IMR-90 (cell line): ENCODE measurements at regions not wholly inside any gene's neighbourhood (a gene's known extent, or its start where the extent isn't known, plus 50 kb on each side); places are given as distances from the start of the nearest gene placed in this dataset.
A peak's percentile ranks its signal among the peaks of the same experiment; 100 is the strongest.

Experiments used
- ATAC-seq: fragments of 200-7000 bp; cut with Tn5 transposase; 2 replicates; pipeline ENCODE4 v1.9.1; 2020; ENCODE audit warnings: low read depth, mild to moderate bottlenecking, moderate library complexity
- BruUV-seq: library from RNA; stranded (reverse); fragments of 400-500 nt; replicated peaks from 2 replicates; lab custom pipeline; 2021; lab: Mats Ljungman, UMichigan
- CTCF ChIA-PET: fragments of 300-600 bp; formaldehyde crosslinking; extraction: SDS; loops from one replicate; lab custom pipeline; 2021; ENCODE audit warnings: antibody characterized with exemption; lab: Yijun Ruan, JAX
- POLR2A ChIA-PET: fragments of 300-600 bp; sonication (Branson Sonifier 250); formaldehyde crosslinking; loops from one replicate; lab custom pipeline; 2022; ENCODE audit warnings: antibody characterized with exemption; ENCODE audit not compliant: unreplicated experiment; lab: Charles Lee
- DNase-seq: peaks from one replicate; pipeline ENCODE4 v3.0.0; 2013
- H2AFZ ChIP-seq: replicated peaks from 2 replicates; pipeline ENCODE3; 2013; ENCODE audit warnings: low read length, mild to moderate bottlenecking; ENCODE audit not compliant: poor library complexity
- H2AK5ac ChIP-seq: 2 replicates; pipeline ENCODE4 v1.6.1; 2013; ENCODE audit warnings: low read depth, low read length, inconsistent platforms
- H2AK9ac ChIP-seq: replicated peaks from 2 replicates; pipeline ENCODE3; 2013; ENCODE audit warnings: mild to moderate bottlenecking, low read depth, low read length, moderate library complexity; ENCODE audit not compliant: poor library complexity
- H2BK120ac ChIP-seq: 2 replicates; pipeline ENCODE4 v1.6.1; 2013; ENCODE audit warnings: low read depth, low read length, inconsistent platforms
- H2BK15ac ChIP-seq: 3 replicates; pipeline ENCODE4 v1.6.1; 2013; ENCODE audit warnings: low read depth, low read length, inconsistent platforms
- H2BK20ac ChIP-seq: 2 replicates; pipeline ENCODE4 v1.6.1; 2013; ENCODE audit warnings: low read depth, mild to moderate bottlenecking, inconsistent platforms, low read length, moderate library complexity
- H2BK5ac ChIP-seq: 2 replicates; pipeline ENCODE4 v1.6.1; 2013; ENCODE audit warnings: mild to moderate bottlenecking, low read depth, low read length, inconsistent platforms; ENCODE audit not compliant: poor library complexity, severe bottlenecking
- H3K14ac ChIP-seq: replicated peaks from 2 replicates; pipeline ENCODE4 v1.6.1; 2013; ENCODE audit warnings: low read depth, low read length, inconsistent platforms
- H3K18ac ChIP-seq: 2 replicates; pipeline ENCODE4 v1.6.1; 2013; ENCODE audit warnings: low read depth, low read length, control low read depth
- H3K23ac ChIP-seq: 2 replicates; pipeline ENCODE4 v1.6.1; 2013; ENCODE audit warnings: low read depth, low read length, inconsistent platforms
- H3K27ac ChIP-seq: 2 replicates; pipeline ENCODE4 v1.5.1; 2013; ENCODE audit warnings: mild to moderate bottlenecking, control low read depth, low read length; ENCODE audit not compliant: insufficient read depth
- H3K27me3 ChIP-seq: 2 replicates; pipeline ENCODE4 v1.6.1; 2013; ENCODE audit warnings: low read length; ENCODE audit not compliant: control insufficient read depth, insufficient read depth
- H3K36me3 ChIP-seq: 2 replicates; pipeline ENCODE4 v1.6.1; 2013; ENCODE audit warnings: low read length, mixed read lengths; ENCODE audit not compliant: control insufficient read depth, insufficient read depth
- H3K4ac ChIP-seq: 2 replicates; pipeline ENCODE4 v1.6.1; 2013; ENCODE audit warnings: low read depth, low read length, inconsistent platforms
- H3K4me1 ChIP-seq: 2 replicates; pipeline ENCODE4 v1.6.1; 2013; ENCODE audit warnings: low read length, mixed read lengths; ENCODE audit not compliant: control insufficient read depth, insufficient read depth
- H3K4me2 ChIP-seq: 2 replicates; pipeline ENCODE4 v1.6.1; 2013; ENCODE audit warnings: low read depth, mild to moderate bottlenecking, control low read depth, low read length, moderate library complexity
- H3K4me3 ChIP-seq: 2 replicates; pipeline ENCODE4 v1.5.1; 2013; ENCODE audit warnings: low read depth, mild to moderate bottlenecking, control low read depth, low read length, moderate library complexity; ENCODE audit not compliant: insufficient read depth
- H3K56ac ChIP-seq: 2 replicates; pipeline ENCODE4 v1.6.1; 2013; ENCODE audit warnings: low read length, inconsistent platforms; ENCODE audit not compliant: insufficient read depth; ENCODE audit errors: extremely low read depth
- H3K79me1 ChIP-seq, 2 experiments: 2 replicates each; pipeline ENCODE4 v1.6.1; 2013; ENCODE audit warnings: low read length in 2 of 2, inconsistent platforms in 1 of 2, low read depth in 1 of 2
- H3K9ac ChIP-seq: 2 replicates; pipeline ENCODE4 v1.6.1; 2013; ENCODE audit warnings: low read depth, low read length, control low read depth
- H3K9me1 ChIP-seq: 2 replicates; pipeline ENCODE4 v1.6.1; 2013; ENCODE audit warnings: low read length, inconsistent platforms; ENCODE audit not compliant: insufficient read depth
- H3K9me3 ChIP-seq: 2 replicates; pipeline ENCODE4 v1.6.1; 2013; ENCODE audit warnings: low read length; ENCODE audit not compliant: control insufficient read depth, insufficient read depth
- H4K20me1 ChIP-seq: 2 replicates; pipeline ENCODE4 v1.6.1; 2013; ENCODE audit warnings: low read length, inconsistent platforms; ENCODE audit not compliant: insufficient read depth
- H4K5ac ChIP-seq: 2 replicates; pipeline ENCODE4 v1.6.1; 2013; ENCODE audit warnings: mild to moderate bottlenecking, low read depth, low read length, control low read depth
- H4K8ac ChIP-seq, 2 experiments: 2 replicates each; pipeline ENCODE4 v1.6.1; 2013; ENCODE audit warnings: low read depth in 2 of 2, low read length in 2 of 2, control low read depth in 1 of 2, inconsistent platforms in 1 of 2
- H4K91ac ChIP-seq: 2 replicates; pipeline ENCODE4 v1.6.1; 2013; ENCODE audit warnings: low read depth, low read length, inconsistent platforms; ENCODE audit not compliant: insufficient read depth
- BHLHE40 ChIP-seq: fragments of 150-350 bp; IDR thresholded peaks from 2 replicates; pipeline ENCODE4 v1.6.1; 2016; ENCODE audit warnings: mild to moderate bottlenecking, low read depth, low read length
- CEBPB ChIP-seq: IDR thresholded peaks from 2 replicates; pipeline ENCODE4 v1.6.1; 2012; ENCODE audit warnings: low read depth, low read length, improper control_type of control experiment
- CHD1 ChIP-seq: IDR thresholded peaks from 2 replicates; pipeline ENCODE4 v1.6.1; 2012; ENCODE audit warnings: low read depth, low read length, improper control_type of control experiment
- CTCF ChIP-seq: conservative IDR thresholded peaks from 2 replicates; pipeline ENCODE4 v1.5.1; 2012; ENCODE audit warnings: mild to moderate bottlenecking, low read depth, low read length, improper control_type of control experiment
- ELK1 ChIP-seq: fragments of 150-350 bp; IDR thresholded peaks from 2 replicates; pipeline ENCODE4 v1.6.1; 2016; ENCODE audit warnings: low read depth, mild to moderate bottlenecking, low read length, moderate library complexity, borderline replicate concordance
- FOS ChIP-seq: fragments of 150-350 bp; IDR thresholded peaks from 2 replicates; pipeline ENCODE4 v1.6.1; 2016; ENCODE audit warnings: low read depth, low read length
- MAFK ChIP-seq: IDR thresholded peaks from 2 replicates; pipeline ENCODE4 v1.6.1; 2012; ENCODE audit warnings: low read depth, low read length, improper control_type of control experiment
- MAZ ChIP-seq: IDR thresholded peaks from 2 replicates; pipeline ENCODE4 v1.6.1; 2012; ENCODE audit warnings: low read depth, mild to moderate bottlenecking, low read length, improper control_type of control experiment, moderate library complexity, borderline replicate concordance
- MXI1 ChIP-seq: IDR thresholded peaks from 2 replicates; pipeline ENCODE4 v1.6.1; 2012; ENCODE audit warnings: low read depth, mild to moderate bottlenecking, low read length, moderate library complexity, borderline replicate concordance
- NFE2L2 ChIP-seq: fragments of 150-350 bp; IDR thresholded peaks from 2 replicates; pipeline ENCODE4 v1.6.1; 2016; ENCODE audit warnings: low read depth, mild to moderate bottlenecking, low read length
- POLR2A ChIP-seq: IDR thresholded peaks from 2 replicates; pipeline ENCODE4 v1.6.1; 2012; ENCODE audit warnings: mild to moderate bottlenecking, low read depth, low read length
- RAD21 ChIP-seq: IDR thresholded peaks from 2 replicates; pipeline ENCODE4 v1.6.1; 2012; ENCODE audit warnings: low read length, improper control_type of control experiment
- RCOR1 ChIP-seq: IDR thresholded peaks from 2 replicates; pipeline ENCODE4 v1.6.1; 2012; ENCODE audit warnings: mild to moderate bottlenecking, low read length, improper control_type of control experiment; ENCODE audit not compliant: insufficient replicate concordance
- RFX5 ChIP-seq: IDR thresholded peaks from 2 replicates; pipeline ENCODE4 v1.8.0; 2012; ENCODE audit warnings: low read depth, mild to moderate bottlenecking, low read length, moderate library complexity
- SMC3 ChIP-seq: fragments of 150-350 bp; IDR thresholded peaks from 2 replicates; pipeline ENCODE4 v1.6.1; 2016; ENCODE audit warnings: low read depth, mild to moderate bottlenecking, antibody characterized with exemption, low read length, moderate library complexity
- USF2 ChIP-seq: fragments of 150-350 bp; IDR thresholded peaks from 2 replicates; pipeline ENCODE4 v1.6.1; 2017; ENCODE audit warnings: mild to moderate bottlenecking, antibody characterized with exemption, low read length, low read depth
- WGBS, 2 experiments: methylation state at CpG; one replicate each; pipeline versions ENCODE4 v1.1.5 to v1.1.7; 2013; ENCODE audit warnings: missing lambda C conversion rate in 2 of 2; ENCODE audit not compliant: insufficient read length in 1 of 2; ENCODE audit errors: extremely low coverage in 2 of 2; 5-methylcytosine and 5-hydroxymethylcytosine counted together
- dilution Hi-C: fragments of 300-500 bp; cut with HindIII; formaldehyde crosslinking; loops from one replicate; pipeline ENCODE4 v1.14.3; 2018; ENCODE audit warnings: low sequenced_read_pairs; ENCODE audit not compliant: unreplicated experiment
- in situ Hi-C: fragments of 300-500 bp; cut with MboI; formaldehyde crosslinking; loops from 3 replicates; pipeline ENCODE4 v1.14.3; 2019; ENCODE audit warnings: low sequenced_read_pairs, inconsistent platforms, mixed read lengths
- intact Hi-C: fragments of 100-400 bp; cut with micrococcal nuclease; formaldehyde crosslinking; loops from 2 replicates; pipeline ENCODE4 v1.10.0; 2022

GRCh38 chr2:145596416-145596815 is 1076.5 kb upstream of the ZEB2 start:
- in situ Hi-C loops (no loop called here), intact Hi-C loops (loop anchor here (5.0 kb wide), 1 partner anchor 156 kb away; no protein-coding TSS in a partner anchor), dilution Hi-C loops (no loop called here)
- Histone ChIP-seq H4K20me1 (no peaks in the 10 kb centered on the region), H3K9ac (no peak overlapping the region), H3K23ac (no peak overlapping the region), H3K4me2 (no peak overlapping the region), H2BK15ac (no peak overlapping the region), H3K4me1 (peaks cover 4% of the 10 kb centered on the region; the same call in 1 of the 2 replicates), H3K36me3 (no peaks in the 10 kb centered on the region), H3K9me3 (no peaks in the 10 kb centered on the region), H3K9me1 (0 out of 2 replicates have a peak, but pooled peaks cover 3% of the 10 kb centered on the region), H3K56ac (no peak overlapping the region), H4K5ac (no peak overlapping the region; the same call in 1 of the 2 replicates), H2BK120ac (no peak overlapping the region), H3K4me3 (no peak overlapping the region), H4K8ac (no peak overlapping the region), H2AK5ac (no peak overlapping the region; the same call in 1 of the 2 replicates), H3K79me1 (no peaks in the 10 kb centered on the region), H3K27ac (no peak overlapping the region), H2AK9ac (no peak overlapping the region), H2BK20ac (peak overlapping the region; percentile 26; the same call in 1 of the 2 replicates), H3K4ac (no peak overlapping the region), H2BK5ac (no peak overlapping the region), H2AFZ (no peak overlapping the region), H4K91ac (no peak overlapping the region), H3K27me3 (no peaks in the 10 kb centered on the region), H3K18ac (no peak overlapping the region; the same call in 1 of the 2 replicates), H3K14ac (no peak overlapping the region)
- ATAC-seq (no peak), DNase-seq (no peak)
- no TSS peak for BruUV-seq
- TF ChIP-seq BHLHE40: no peak
- no peak for TF ChIP-seq RFX5
- TF ChIP-seq FOS: no peak
- TF ChIP-seq POLR2A: no peak
- no peak for TF ChIP-seq ELK1
- TF ChIP-seq CHD1: no peak
- TF ChIP-seq MAZ: no peak
- no peak for TF ChIP-seq RAD21
- no peak for TF ChIP-seq USF2
- no peak for TF ChIP-seq NFE2L2
- no peak for TF ChIP-seq SMC3
- TF ChIP-seq CEBPB: no peak
- TF ChIP-seq MXI1: no peak
- no peak for TF ChIP-seq MAFK
- no peak for TF ChIP-seq RCOR1
- TF ChIP-seq CTCF: no peak
- CTCF ChIA-PET: interaction anchor here (0.6 to 1.2 kb wide), 2 partner anchors 50 to 51 kb away, joined by 3 to 4 read pairs; no protein-coding TSS in a partner anchor
- POLR2A ChIA-PET: no interaction called here
- WGBS, 2 experiments: no CpG with 5 or more reads among the region's 3 CpGs
